NCI-H146 treated with DMSO at 0.1 percent for 48 hours (cell line): ENCODE measurements at regions not wholly inside any gene's neighbourhood (a gene's known extent, or its start where the extent isn't known, plus 50 kb on each side); places are given as distances from the start of the nearest gene placed in this dataset.
"Not testable (repeated sequence)": the region's sequence is repeated elsewhere in the genome, so short reads cannot be mapped to it uniquely, and the experiment has no call there.

ENCODE experiments used
- DNase-seq: peaks from one replicate; lab custom pipeline; 2025; ENCODE audit not compliant: unreplicated experiment; lab: John Stamatoyannopoulos, UW

DNA sequence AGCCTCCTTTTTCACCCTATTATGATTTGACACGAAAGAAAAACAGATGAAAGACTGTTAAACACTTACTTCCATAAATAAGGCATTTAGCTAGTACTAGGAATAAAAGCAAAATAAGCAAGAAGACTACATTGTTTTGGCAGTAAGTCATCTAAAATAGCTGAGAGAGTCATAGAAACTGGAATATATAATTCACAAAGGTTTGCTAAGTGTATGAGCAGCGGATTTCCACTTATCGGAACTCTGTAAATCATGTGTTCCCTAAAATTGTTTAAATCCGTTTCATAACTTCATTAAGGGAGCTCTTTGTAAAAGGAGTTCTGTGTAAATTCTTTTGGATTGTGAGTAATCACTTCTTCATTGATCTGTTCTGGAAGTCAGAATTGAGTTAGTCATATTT lies 202.5 kb upstream of the CBLB start:
- DNase-seq = no peak

DNA sequence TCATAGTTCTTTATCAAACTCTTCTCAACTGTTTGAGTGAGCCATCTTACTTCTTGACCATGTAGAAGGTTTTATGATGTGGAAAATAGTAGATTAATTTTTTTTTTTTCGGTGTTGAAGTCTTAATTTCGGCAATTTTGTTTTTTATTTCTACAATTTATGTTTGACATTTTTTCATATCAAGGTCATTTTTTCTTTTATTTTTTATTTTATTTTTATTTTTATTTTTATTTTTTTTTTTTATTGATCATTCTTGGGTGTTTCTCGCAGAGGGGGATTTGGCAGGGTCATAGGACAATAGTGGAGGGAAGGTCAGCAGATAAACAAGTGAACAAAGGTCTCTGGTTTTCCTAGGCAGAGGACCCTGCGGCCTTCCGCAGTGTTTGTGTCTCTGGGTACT lies 203.8 kb upstream of the CBLB start:
- not testable (repeated sequence) for DNase-seq

DNA sequence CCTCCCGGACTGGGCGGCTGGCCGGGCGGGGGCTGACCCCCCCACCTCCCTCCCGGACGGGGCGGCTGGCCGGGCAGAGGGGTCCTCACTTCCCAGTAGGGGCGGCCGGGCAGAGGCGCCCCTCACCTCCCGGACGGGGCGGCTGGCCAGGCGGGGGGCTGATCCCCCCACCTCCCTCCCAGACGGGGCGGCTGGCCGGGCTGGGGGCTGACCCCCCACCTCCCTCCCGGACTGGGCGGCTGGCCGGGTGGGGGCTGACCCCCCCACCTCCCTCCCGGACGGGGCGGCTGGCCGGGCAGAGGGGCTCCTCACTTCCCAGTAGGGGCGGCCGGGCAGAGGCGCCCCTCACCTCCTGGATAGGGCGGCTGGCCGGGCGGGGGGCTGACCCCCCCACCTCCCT lies 205.0 kb upstream of the CBLB start:
- not testable (repeated sequence) for DNase-seq

DNA sequence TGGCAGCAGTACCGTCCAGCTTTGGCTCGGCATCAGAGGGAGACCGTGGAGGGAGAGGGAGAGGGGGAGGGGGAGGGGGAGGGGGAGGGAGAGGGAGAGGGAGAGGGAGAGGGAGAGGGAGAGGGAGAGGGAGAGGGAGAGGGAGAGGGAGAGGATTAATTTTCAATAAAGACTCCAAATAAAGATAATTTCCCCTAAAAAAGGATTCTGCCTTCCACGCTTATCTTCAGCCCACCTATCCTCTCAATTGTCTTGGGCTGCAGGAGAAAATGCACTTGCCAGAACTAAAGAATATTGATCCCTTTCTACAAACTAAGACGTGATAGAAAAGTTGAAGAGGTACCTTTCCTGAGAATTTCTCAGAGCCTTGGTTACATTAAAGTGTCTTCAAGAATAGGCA lies 206.9 kb upstream of the CBLB start:
- not testable (repeated sequence) for DNase-seq

DNA sequence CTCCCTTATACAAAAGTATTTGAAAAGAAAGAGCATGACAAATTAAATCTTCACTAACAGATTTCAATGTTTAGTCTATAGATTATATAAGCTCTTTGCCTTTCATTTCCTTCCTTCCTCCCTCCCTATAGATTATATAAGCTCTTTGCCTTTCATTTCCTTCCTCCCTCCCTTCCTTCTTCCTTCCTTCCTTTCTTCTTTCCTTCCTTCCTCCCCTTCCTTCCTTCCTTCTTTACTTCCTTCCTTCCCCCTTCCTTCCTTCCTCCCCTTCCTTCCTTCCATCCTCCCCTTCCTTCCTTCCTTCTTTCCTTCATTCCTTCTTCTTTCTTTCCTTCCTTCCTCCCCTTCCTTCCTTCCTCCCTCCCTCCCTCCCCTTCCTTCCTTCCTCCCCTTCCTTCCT lies 209.8 kb upstream of the CBLB start:
- no peak for DNase-seq

DNA sequence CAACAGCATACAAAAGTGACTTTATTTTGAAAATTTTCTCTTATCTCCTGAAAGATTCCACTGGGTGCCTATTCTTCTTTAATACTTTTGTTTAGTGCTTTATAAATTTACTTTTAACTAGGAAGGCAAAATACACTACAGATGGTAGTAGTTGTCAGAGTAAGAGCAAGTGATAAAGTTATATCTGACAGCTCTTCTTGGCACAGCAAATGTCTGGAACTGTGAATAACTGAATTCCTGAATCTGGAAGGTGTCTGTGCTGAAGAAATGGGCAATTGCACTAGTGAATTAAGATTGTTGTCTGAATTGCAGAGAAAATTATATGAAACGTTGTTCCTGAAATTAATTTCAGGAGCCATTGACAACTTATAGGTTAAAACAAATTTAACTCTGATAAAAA lies 213.8 kb upstream of the CBLB start:
- no peak for DNase-seq

DNA sequence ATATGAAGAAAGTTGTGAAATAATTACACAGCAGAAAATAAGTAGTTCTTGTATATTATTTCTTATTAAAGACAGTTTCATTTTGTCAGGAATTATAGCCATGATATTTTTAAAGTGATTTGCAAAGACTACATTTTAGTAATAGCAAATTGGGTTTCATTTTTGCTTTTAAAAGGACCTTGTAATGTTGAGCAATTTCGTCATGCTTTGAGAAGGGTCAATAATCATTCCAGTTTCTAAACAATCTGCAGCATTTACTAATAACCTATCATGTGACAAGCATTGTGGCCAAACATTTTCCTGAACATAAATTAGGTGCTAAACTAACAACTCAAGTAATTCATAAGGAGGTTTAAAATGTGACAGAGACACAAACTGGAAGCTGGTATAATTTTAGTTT lies 214.4 kb upstream of the CBLB start:
- no peak for DNase-seq

DNA sequence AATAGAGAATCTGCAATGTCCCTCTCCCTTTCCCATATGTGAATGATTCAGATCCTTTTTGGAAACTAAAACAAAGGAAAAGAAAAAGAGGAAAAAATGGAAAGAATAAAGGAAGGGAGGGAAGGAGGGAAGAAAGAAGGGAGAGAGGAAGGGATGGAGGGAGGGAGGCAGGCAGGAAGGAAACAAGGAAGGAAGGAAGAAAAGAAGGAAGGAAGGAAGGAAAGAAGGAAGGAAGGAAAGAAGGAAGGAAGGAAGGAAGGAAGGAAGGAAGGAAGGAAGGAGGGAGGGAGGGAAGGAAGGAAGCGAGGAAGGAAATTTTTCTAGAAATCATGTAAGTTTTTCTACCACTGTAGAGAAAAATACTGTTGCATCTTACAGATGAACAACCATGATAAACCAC lies 215.0 kb upstream of the CBLB start:
- DNase-seq = no peak

DNA sequence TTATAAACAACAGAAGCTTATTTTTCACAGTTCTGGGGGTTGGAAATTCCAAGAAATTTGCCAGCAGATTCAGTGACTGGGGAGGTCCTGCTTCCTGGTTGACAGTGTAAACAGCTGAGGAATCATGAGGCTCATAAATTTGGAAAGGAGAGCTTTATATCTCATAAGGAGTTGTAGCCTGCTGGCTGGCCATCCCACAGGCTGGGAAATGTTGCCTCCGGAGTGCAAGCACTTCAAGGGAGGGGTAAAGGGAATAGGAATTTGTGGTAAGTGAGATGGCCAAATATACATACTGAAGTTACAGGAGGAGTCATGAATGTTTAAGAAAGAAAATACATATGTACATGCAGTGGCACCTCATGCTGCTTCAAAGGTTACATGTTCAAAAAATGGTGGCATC lies 217.2 kb upstream of the CBLB start:
- no peak for DNase-seq

DNA sequence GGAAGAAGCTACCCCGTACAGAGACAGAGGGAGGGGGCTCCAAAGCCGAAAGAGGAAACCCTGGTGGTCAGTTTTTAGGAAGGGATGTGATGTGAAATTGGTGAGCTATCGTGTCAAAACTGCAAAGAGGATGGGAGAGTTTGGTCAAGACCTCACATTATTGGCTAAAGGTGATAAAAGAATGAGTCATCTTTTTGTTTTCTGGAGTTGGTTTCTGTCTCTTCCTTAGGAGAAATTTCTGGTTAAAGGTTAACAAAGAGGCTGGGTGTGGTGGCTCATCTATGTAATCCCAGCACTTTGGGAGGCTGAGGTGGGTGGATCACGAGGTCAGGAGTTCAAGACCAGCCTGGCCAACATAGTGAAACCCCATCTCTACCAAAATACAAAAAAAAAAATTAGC lies 217.8 kb upstream of the CBLB start:
- no peak for DNase-seq

DNA sequence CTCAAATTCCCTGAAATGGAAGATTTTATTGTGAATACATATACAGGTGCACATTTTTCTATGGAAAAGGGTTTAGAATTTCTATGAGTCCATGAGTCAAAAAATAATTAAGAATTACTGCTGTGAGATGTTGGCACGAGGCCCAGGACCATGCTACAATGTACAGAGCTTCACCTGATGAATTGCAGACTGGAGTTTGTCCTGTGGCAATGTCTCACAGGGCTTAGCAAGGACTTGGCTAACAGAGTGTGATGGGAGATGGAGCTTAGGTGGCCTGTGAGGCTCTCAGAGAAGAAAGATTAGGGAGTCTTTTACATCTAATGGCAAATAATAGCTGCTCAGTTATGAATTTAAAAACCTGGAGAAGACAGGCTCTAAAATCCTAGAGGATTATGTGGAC lies 219.5 kb upstream of the CBLB start:
- no peak for DNase-seq

DNA sequence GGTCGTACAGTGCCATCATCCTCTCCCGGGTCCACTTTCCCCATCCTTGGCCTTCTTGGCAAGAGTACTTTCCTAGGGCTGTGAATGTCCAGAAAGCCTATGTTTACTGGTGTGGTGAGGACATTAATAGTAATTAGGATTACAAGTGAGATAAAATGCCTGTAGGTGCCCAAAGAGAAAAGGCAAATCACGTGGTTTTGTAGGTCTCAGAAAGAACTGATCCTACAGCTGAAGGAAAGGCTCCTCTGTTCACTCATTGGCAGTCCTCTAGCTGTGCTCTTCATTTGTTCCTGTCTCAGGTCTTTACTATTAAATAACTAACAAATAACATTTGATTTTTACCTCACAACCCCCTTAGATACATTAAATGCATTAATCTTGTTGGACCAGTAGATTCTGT lies 220.1 kb upstream of the CBLB start:
- DNase-seq = no peak

DNA sequence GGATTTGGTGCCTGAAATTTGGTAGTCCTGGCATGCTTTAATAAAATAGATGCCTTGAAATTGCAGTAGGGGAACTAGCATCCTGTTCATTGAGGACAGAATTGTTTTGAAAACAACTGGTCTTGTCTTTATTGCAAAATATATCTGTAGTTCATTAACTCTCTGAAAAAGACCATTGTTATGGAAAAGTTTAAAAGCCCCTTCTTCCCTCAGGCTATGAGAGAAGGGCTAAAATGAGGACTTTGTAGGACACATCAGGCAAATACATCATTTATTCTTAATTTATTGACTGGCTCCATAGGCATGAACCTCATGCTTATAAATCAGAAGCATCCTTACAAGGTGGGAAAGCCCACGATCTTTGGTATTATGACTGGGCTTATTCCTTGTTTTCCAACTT lies 221.0 kb upstream of the CBLB start:
- no peak for DNase-seq

DNA sequence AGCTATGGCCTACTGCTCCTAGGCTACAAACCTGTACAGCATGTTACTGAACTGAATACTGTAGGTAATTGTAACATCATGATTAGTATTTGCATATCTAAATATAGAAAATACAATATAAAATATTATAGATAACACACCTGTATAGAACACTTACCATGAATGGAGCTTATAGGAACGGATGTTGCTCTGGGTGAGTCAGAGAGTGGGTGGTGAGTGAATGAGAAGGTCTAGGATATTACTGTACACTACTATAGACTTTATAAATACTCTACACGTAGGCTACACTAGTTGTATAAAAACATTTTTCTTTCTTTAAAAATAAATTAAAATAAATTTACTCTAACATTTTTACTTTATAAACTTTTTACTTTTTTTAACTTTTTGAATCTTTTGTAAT lies 224.0 kb upstream of the CBLB start:
- no peak for DNase-seq

DNA sequence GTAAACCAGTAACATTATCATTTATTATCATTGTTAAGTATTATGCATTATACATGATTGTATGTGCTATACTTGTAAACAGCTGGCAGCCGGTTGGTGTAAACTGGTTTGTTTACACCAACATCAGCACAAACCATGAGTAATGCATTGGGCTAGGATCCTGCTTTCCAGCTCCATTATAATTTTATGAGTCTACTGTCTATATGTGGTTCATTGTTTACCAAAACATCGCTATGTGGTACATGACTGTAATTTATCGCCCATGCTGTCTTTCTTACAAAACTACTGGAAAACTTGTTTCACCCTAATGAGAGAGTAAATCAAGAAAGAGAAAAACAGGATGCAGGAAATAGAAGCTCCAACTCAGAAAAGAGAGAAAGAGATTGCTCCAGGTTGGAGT lies 224.8 kb upstream of the CBLB start:
- no peak for DNase-seq

DNA sequence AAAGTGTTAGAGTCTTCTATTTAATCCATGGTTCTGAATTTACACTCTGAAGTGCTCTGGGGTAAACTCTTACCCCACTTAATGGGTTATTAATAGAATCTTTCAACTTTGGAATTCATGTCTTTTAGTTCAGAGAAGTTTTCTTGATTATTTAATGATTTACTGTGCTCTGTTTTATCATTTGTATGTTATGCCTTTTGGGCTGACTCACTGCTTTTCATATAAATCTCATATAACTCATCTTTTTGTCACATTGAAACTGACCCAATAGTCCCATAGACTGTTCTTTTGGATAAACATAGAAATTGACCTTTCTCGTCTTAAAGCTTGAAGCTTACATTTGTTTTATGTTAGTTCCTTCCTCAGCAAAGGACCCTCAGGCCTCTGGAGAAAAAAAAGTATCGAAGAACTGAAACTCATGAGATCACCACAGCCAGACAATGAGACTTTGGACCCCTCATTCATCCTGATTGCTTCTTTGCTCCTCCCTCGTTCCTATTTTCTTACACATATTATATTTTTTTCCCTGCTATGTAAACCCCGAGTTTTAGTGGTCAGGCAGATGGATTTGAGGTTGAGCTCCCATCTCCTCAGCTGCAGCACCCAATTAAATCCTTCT lies 229.1 kb upstream of the CBLB start:
- DNase-seq = no peak

DNA sequence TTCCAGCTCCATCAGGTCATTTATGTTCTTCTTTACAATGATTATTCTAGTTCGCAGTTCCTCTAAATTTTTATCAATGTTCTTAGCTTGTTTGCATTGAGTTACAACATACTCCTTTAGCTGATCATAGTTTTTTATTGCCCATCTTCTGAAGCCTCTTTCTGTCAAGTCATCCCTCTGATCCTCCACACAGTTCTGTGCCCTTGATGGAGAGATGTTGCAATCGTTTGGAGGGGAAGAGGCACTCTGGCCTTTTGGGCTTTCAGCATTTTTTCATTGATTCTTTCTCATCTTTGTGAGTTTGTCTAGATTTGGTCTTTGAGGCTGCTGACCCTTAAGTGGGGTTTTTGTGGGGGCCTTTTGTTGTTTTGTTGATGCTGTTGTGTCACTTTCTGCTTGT lies 234.6 kb upstream of the CBLB start:
- no peak for DNase-seq

DNA sequence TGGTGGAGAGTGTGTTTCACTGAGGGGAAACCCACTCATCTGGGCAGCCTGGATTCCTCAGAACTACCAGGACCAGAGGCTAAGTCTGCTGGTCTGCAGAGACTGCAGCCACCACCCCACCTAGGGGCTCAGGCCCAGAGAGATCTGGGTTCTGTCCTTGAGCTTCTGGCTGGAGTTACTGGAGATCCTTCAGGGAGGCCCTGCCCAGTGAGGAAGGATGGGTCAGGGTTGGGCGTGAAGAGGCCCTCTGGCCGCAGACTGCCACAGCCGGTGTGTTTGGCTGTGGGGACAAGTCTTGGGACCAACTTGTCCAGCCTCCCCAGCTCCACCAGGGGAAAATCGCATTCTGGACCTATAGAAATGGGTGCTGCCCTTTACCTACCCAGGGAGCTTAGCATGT lies 235.3 kb upstream of the CBLB start:
- no peak for DNase-seq

DNA sequence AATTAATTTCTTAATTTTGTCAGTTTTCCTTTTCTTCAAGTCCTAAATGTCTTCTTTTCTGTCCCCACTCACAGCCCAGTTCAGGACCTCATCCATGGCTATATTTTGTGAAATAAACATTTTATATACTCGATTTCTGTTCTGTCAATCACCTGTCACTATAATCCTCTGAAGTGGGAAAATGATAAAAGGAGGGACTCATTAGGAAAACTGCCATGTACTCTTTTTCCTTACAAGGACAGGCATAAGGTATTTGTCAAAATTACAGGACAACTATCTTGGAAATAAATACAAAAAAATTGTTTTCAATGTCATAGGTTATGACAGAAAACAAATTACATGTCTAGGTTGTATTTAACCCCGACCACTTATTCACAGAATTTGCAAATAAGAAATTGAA lies 240.1 kb upstream of the CBLB start:
- no peak for DNase-seq

DNA sequence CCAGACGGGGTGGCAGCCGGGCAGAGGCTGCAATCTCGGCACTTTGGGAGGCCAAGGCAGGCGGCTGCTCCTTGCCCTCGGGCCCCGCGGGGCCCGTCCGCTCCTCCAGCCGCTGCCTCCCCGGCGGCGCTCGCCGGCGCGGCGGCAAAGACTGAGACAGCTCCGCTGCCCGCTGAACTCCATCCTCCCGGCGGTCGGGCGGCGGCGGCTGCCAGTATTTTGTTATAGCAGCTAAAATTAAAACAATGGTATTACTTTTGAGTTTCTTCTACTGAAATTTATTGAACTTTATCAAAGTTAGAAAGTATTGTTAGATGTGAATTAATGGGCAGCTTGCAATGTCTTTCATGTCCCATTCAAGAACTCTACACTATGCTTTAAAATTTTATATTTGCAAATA lies 243.7 kb upstream of the CBLB start:
- not testable (repeated sequence) for DNase-seq

DNA sequence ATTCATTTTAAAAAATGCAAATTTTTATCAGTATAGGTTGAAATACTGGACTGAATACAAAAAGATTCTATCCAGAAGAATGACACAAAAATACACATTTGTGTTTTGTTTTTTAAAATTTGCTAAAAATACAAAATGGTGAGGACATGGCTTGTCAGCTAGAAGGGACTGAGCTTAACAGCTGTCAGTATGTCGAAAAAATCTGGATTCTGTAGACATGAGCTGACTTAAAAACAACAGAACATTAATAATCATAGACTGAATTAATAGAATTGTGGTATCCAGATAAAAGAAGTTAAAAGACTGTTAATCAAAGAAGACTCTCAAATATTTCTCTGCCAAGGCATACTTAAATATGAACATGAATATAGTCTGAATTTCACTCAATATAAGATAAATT lies 244.9 kb upstream of the CBLB start:
- no peak for DNase-seq

DNA sequence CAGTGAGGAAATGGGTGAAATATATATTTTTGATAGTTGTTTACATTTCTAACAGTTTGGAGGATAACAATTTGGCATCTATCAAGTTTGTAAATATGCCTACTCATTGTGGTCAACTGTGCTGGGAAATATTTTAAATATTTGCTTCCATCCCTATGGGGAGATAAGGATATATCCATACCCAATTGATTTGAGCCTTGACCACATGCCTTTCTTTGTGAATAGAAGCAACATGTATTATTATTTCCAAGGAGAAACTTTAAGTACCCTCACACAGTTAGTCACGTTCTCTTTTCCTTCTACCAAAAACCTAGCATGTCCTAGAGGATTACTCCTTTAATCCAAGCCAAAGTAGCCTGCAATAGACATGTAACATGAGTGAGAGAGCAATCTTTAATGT lies 245.4 kb upstream of the CBLB start:
- DNase-seq = no peak

DNA sequence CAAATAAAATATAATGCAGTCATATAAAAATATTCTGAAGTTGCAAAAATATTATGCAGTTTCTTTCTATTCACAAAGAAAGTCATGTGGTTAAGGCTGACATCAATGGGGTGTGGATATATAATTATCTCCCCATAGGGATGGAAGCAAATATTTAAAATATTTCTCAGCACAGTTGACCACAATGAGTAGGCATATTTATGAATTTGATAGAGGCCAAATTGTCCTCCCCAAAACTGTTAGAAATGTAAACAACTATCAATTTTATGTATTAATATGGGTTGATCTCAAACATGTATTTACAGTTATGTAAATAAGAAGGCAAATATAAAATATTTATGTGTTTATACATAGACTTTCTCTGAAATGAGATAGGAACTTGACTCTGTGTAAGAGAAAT lies 246.0 kb upstream of the CBLB start:
- no peak for DNase-seq

DNA sequence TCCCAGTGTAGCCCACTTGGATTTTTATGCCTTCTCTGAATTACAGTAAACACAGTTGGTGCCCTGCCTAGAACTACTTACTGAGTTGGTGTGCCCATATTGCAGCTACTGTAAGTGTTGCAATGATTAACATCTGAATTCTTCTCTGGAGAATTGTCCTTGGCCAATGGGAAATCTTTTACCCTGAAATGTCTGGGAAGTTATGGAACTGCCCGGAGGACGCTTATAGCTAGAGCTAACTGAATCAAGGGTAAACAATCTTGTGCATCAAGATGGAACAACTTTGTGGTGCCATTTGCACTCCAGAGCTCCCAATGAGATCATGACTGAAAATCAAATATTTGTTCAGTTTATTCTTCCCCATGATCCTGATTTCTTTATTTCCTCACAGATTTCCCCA lies 246.7 kb upstream of the CBLB start:
- no peak for DNase-seq
